K562 (cell line): ENCODE measurements at regions not wholly inside any gene's neighbourhood (a gene's known extent, or its start where the extent isn't known, plus 50 kb on each side); places are given as distances from the start of the nearest gene placed in this dataset.

Source experiments
- ATAC-seq: fragments of 200-7000 bp; cut with Tn5 transposase; 3 replicates; pipeline ENCODE4 v1.9.1; 2020; ENCODE audit warnings: moderate library complexity
- BruUV-seq: library from RNA; stranded (reverse); fragments of 400-500 nt; replicated peaks from 2 replicates; lab custom pipeline; 2021; lab: Mats Ljungman, UMichigan
- CTCF ChIA-PET: fragments of 300-600 bp; formaldehyde crosslinking; extraction: SDS; loops from one replicate; lab custom pipeline; 2021; ENCODE audit warnings: low intra/inter-chr PET ratio; lab: Yijun Ruan, JAX
- POLR2A ChIA-PET: fragments of 300-600, 350-650 bp; sonication (Branson Sonifier 250); formaldehyde crosslinking; extraction: SDS; loops from one replicate; lab custom pipeline; 2021; ENCODE audit warnings: antibody characterized with exemption, inconsistent platforms; lab: Yijun Ruan, JAX
- DNase-seq, 4 experiments: peaks; one replicate each; pipeline versions ENCODE4 v3.0.0 to v3.0.0-alpha.2; 2011 to 2018; ENCODE audit warnings: low spot score in 3 of 4, mixed read lengths in 3 of 4; ENCODE audit errors: extremely low read depth in 1 of 4
- FAIRE-seq: peaks from 2 replicates; lab custom pipeline; 2011; peaks lifted over from hg19 to GRCh38; lab: Jason Lieb, UNC
- H2AFZ ChIP-seq: 2 replicates; pipeline ENCODE4 v1.6.0; 2011; ENCODE audit warnings: low read depth, low read length, control low read depth, inconsistent platforms
- H3K27ac ChIP-seq: fragments of 200-600 bp; 3 replicates; pipeline ENCODE4 v1.8.0; 2011; ENCODE audit warnings: low read depth, mild to moderate bottlenecking, control low read depth, inconsistent platforms, low read length, moderate library complexity, mixed read lengths; ENCODE audit errors: extremely low read depth
- H3K27me3 ChIP-seq, 2 experiments: fragments of 300-600 bp in 1 of 2; 2 replicates in 1 of 2; 3 replicates in 1 of 2; pipeline versions ENCODE4 v1.6.0 to v1.8.0; 2011; ENCODE audit warnings: inconsistent platforms in 2 of 2, low read length in 2 of 2, mild to moderate bottlenecking in 1 of 2, mixed read lengths in 1 of 2, moderate library complexity in 1 of 2; ENCODE audit not compliant: control insufficient read depth in 2 of 2, insufficient read depth in 2 of 2
- H3K36me3 ChIP-seq: fragments of 300-600 bp; 3 replicates; pipeline ENCODE4 v1.8.0; 2011; ENCODE audit warnings: mild to moderate bottlenecking, low read length, inconsistent platforms; ENCODE audit not compliant: control insufficient read depth, insufficient read depth
- H3K4me1 ChIP-seq, 2 experiments: fragments of 200-600 bp in 1 of 2; replicated peaks in 1 of 2; 2 replicates in 1 of 2; 3 replicates in 1 of 2; pipeline versions ENCODE4 v1.5.1 to v1.8.0; 2011; ENCODE audit warnings: inconsistent platforms in 2 of 2, low read length in 2 of 2, mild to moderate bottlenecking in 1 of 2, mixed read lengths in 1 of 2, moderate library complexity in 1 of 2; ENCODE audit not compliant: control insufficient read depth in 2 of 2, insufficient read depth in 2 of 2
- H3K4me2 ChIP-seq: 2 replicates; pipeline ENCODE4 v1.6.1; 2011; ENCODE audit warnings: low read length, control low read depth, inconsistent platforms, mixed read lengths; ENCODE audit not compliant: insufficient read depth
- H3K4me3 ChIP-seq: fragments of 200-600 bp; sonication (generic), shearing (Covaris generic); 2 replicates; pipeline ENCODE4 v1.5.1; 2016; ENCODE audit warnings: control low read depth, inconsistent platforms
- H3K79me2 ChIP-seq: fragments of 200-600 bp; 3 replicates; pipeline ENCODE4 v1.8.0; 2011; ENCODE audit warnings: low read length, inconsistent platforms; ENCODE audit not compliant: control insufficient read depth, insufficient read depth
- H3K9ac ChIP-seq, 2 experiments: 2 replicates each; pipeline versions ENCODE4 v1.6.0 to v1.6.1; 2011; ENCODE audit warnings: low read depth in 2 of 2, low read length in 2 of 2, control low read depth in 1 of 2, inconsistent platforms in 1 of 2, mild to moderate bottlenecking in 1 of 2, mixed read lengths in 1 of 2; ENCODE audit not compliant: insufficient read depth in 1 of 2
- H3K9me1 ChIP-seq: one replicate; pipeline ENCODE4 v1.6.0; 2011; ENCODE audit warnings: inconsistent platforms, mild to moderate bottlenecking, low read length, moderate library complexity; ENCODE audit not compliant: control insufficient read depth, insufficient read depth
- H3K9me3 ChIP-seq: replicated peaks from 2 replicates; pipeline ENCODE4 v1.5.1; 2011; ENCODE audit warnings: low read depth, low read length, inconsistent platforms; ENCODE audit not compliant: control insufficient read depth, insufficient read depth
- H4K20me1 ChIP-seq: replicated peaks from 2 replicates; pipeline ENCODE4 v1.6.1; 2011; ENCODE audit warnings: low read length, inconsistent platforms, mixed read lengths; ENCODE audit not compliant: control insufficient read depth, insufficient read depth
- BCOR ChIP-seq: fragments of 450-650 bp; IDR thresholded peaks from 2 replicates; pipeline ENCODE4 v1.6.1; 2016
- CHD4 ChIP-seq: fragments of 200-600 bp; sonication (generic); IDR thresholded peaks from 3 replicates; pipeline ENCODE4 v1.6.1; 2012; ENCODE audit warnings: low read depth, mild to moderate bottlenecking, mixed read lengths, low read length, inconsistent platforms; ENCODE audit not compliant: insufficient read depth, insufficient replicate concordance, poor library complexity, severe bottlenecking
- CREM ChIP-seq: IDR thresholded peaks from 2 replicates; pipeline ENCODE4 v1.6.1; 2014; ENCODE audit warnings: antibody characterized with exemption, low read depth
- HNRNPH1 ChIP-seq: fragments of 200-400 bp; formaldehyde crosslinking; optimal IDR thresholded peaks from 2 replicates; pipeline ENCODE3; 2017; ENCODE audit warnings: low read depth, mild to moderate bottlenecking, low read length, moderate library complexity
- NFE2 ChIP-seq: IDR thresholded peaks from 2 replicates; pipeline ENCODE4 v1.6.1; 2014; ENCODE audit warnings: antibody characterized with exemption, low read depth
- RBM34 ChIP-seq: fragments of 200-400 bp; formaldehyde crosslinking; IDR thresholded peaks from 2 replicates; pipeline ENCODE4 v1.6.1; 2018; ENCODE audit warnings: low read length, borderline replicate concordance; ENCODE audit not compliant: insufficient read depth
- TRIM28 ChIP-seq: fragments of 450-650 bp; IDR thresholded peaks from 2 replicates; pipeline ENCODE4 v1.6.1; 2017
- ZNF124 ChIP-seq: sonication (generic); formaldehyde crosslinking; IDR thresholded peaks from 2 replicates; pipeline ENCODE4 v1.8.1; 2022; ENCODE audit warnings: missing genetic modification reagents
- ZNF431 ChIP-seq: sonication (generic); formaldehyde crosslinking; IDR thresholded peaks from 2 replicates; pipeline ENCODE4 v1.8.0; 2022; ENCODE audit warnings: mild to moderate bottlenecking, missing genetic modification reagents
- WGBS: fragments of 100-300 bp; shearing (Covaris generic); methylation state at CpG from one replicate; pipeline ENCODE4 v1.1.6; 2016; ENCODE audit warnings: low coverage, mixed read lengths; ENCODE audit not compliant: insufficient coverage; ENCODE audit errors: missing lambda C conversion rate; 5-methylcytosine and 5-hydroxymethylcytosine counted together
- in situ Hi-C: fragments of 300-500 bp; cut with MboI; formaldehyde crosslinking; loops from 4 replicates; pipeline ENCODE4 v1.15.0; 2018; ENCODE audit warnings: inconsistent platforms, mixed read lengths
- intact Hi-C: fragments of 100-400 bp; cut with micrococcal nuclease; formaldehyde crosslinking; loops from 2 replicates; pipeline ENCODE4 v1.14.2; 2022
- TF ChIP-seq, protein P1 (sequence below): fragments of 450-650 bp; IDR thresholded peaks from 2 replicates; pipeline ENCODE4 v1.6.1; 2018; ENCODE audit not compliant: partially characterized antibody

DNA sequence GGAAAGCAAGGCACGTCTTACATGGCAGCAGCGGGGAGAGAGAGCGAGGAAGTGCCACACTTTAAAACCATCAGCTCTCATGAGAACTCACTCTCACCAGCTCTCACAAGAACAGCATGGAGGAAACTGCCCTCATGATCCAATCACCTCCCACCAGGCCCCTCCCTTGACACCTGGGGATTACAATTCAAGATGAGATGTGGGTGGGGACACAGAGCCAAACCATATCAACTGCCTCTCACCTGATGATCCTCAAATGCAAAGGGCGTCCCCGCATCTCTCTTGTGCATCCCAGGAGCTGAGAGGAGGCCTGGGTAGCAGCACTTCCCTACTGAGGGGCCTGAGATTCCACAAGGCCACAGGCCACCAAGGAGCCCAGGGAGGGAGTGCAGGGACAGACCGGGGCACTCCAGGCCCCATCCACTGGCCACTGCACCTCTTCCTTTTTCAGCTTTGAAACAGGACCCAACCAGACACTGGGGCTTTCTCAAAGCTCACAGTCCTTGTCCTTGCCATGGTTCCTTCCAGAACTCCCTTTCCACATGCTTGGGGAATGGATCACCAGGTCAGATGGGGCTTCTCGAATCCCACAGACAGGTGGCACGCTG, 54.5 kb upstream of the IL17B start:
- Histone ChIP-seq H3K9me3 (no peaks in the 10 kb centered on the region), H3K36me3 (no peaks in the 10 kb centered on the region), H3K79me2 (peaks cover 3% of the 10 kb centered on the region; the same call in 2 of the 3 replicates), H4K20me1 (no peaks in the 10 kb centered on the region)
- ChIA-PET POLR2A (interaction anchor here (0.6 to 1.8 kb wide), 5 partner anchors 42 to 138 kb away, joined by 3 to 5 read pairs (median 3); partner anchors contain the start of gene CSNK1A1), CTCF (interaction anchor here (0.5 to 2.9 kb wide), 6 partner anchors 51 to 186 kb away, joined by 3 to 15 read pairs (median 8); no protein-coding TSS in a partner anchor)
- TF ChIP-seq HNRNPH1 = no peak
- TF ChIP-seq ZNF431 (CRISPR knock-in tag) = 0 out of 2 replicates have a peak, but pooled peaks have one; percentile 25
- TF ChIP-seq, all 486 proteins: peak for 1
- intact Hi-C loops = loop anchor here (1.0 to 5.0 kb wide), 3 partner anchors 51 to 116 kb away; no protein-coding TSS in a partner anchor
- BruUV-seq = no TSS peak
- 53% methylated on average over 7 of the region's 8 CpGs for WGBS
- no peak overlapping the region for H3K27ac ChIP-seq
- no peak for FAIRE-seq
- no peak overlapping the region for H3K4me2 ChIP-seq
- peaks cover 11 to 20% of the 10 kb centered on the region in 2 experiments for H3K4me1 ChIP-seq
- H3K9me1 ChIP-seq = no peaks in the 10 kb centered on the region
- no peak for DNase-seq
- no peak overlapping the region for H3K4me3 ChIP-seq
- ATAC-seq = no peak
- H3K27me3 ChIP-seq = no peaks in the 10 kb centered on the region
- no peak overlapping the region for H2AFZ ChIP-seq
- H3K9ac ChIP-seq = no peak overlapping the region
- in situ Hi-C loops = no loop called here

DNA sequence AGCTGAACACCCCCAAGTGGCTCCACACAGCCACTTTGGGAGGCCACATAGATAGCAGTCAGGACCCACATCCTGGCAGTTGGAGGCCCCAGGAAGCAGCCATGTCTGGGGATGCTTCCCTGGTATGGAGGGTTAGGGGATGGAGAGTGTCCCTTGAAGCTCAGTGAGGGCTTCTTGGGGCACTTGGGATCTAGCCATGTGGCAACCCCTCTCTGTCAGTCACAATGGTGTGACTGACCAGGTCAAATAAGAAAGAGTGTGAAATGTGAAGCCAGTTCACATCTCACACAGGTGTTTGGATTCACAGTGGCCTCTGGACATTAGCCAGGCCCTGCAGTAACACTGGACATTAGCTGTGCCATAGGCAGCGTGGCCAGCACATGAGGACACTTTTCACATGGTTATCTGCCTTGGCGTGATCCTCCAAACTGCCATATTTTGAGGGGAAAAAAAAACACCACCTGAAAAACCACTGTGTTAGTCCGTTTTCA, 53.9 kb upstream of the IL17B start:
- WGBS = 49% methylated on average over 3 of the region's 3 CpGs
- intact Hi-C loops = loop anchor here (5.0 kb wide), 1 partner anchor 66 kb away; no protein-coding TSS in a partner anchor
- TF ChIP-seq, protein P1, sequence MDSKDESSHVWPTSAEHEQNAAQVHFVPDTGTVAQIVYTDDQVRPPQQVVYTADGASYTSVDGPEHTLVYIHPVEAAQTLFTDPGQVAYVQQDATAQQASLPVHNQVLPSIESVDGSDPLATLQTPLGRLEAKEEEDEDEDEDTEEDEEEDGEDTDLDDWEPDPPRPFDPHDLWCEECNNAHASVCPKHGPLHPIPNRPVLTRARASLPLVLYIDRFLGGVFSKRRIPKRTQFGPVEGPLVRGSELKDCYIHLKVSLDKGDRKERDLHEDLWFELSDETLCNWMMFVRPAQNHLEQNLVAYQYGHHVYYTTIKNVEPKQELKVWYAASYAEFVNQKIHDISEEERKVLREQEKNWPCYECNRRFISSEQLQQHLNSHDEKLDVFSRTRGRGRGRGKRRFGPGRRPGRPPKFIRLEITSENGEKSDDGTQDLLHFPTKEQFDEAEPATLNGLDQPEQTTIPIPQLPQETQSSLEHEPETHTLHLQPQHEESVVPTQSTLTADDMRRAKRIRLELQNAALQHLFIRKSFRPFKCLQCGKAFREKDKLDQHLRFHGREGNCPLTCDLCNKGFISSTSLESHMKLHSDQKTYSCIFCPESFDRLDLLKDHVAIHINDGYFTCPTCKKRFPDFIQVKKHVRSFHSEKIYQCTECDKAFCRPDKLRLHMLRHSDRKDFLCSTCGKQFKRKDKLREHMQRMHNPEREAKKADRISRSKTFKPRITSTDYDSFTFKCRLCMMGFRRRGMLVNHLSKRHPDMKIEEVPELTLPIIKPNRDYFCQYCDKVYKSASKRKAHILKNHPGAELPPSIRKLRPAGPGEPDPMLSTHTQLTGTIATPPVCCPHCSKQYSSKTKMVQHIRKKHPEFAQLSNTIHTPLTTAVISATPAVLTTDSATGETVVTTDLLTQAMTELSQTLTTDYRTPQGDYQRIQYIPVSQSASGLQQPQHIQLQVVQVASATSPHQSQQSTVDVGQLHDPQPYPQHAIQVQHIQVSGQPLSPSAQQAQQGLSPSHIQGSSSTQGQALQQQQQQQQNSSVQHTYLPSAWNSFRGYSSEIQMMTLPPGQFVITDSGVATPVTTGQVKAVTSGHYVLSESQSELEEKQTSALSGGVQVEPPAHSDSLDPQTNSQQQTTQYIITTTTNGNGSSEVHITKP = no peak
- TF ChIP-seq TRIM28 (no peak), BCOR (no peak), ZNF124 (no peak), CHD4 (no peak), RBM34 (no peak), NFE2 (no peak), CREM (no peak)

More for the DNA sequence above, 53.9 kb upstream of the IL17B start:
- H3K4me3 ChIP-seq = no peak overlapping the region
- no peak for FAIRE-seq
- DNase-seq = no peak
- H3K27ac ChIP-seq = no peak overlapping the region
- CTCF ChIA-PET = interaction anchor here (0.5 to 2.9 kb wide), 3 partner anchors 66 to 164 kb away, joined by 4 to 9 read pairs (median 8); no protein-coding TSS in a partner anchor
- peak overlapping the region in 1 of 2 experiments; percentile 47; a peak in 1 of 4 replicates for H3K9ac ChIP-seq
- in situ Hi-C loops = no loop called here
- H3K4me2 ChIP-seq = no peak overlapping the region
- no peaks in the 10 kb centered on the region for H3K27me3 ChIP-seq
- H3K9me1 ChIP-seq = no peaks in the 10 kb centered on the region
- POLR2A ChIA-PET = interaction anchor here (0.6 to 1.8 kb wide), 5 partner anchors 20 to 138 kb away, joined by 3 to 5 read pairs (median 3); partner anchors contain the start of gene CSNK1A1
- no peaks in the 10 kb centered on the region for H3K36me3 ChIP-seq
- BruUV-seq = no TSS peak
- no peak overlapping the region for H2AFZ ChIP-seq
- no peaks in the 10 kb centered on the region for H3K9me3 ChIP-seq
- H3K79me2 ChIP-seq = peaks cover 3% of the 10 kb centered on the region; the same call in 2 of the 3 replicates
- ATAC-seq = no peak
- H4K20me1 ChIP-seq = no peaks in the 10 kb centered on the region
- H3K4me1 ChIP-seq = peaks cover 12 to 16% of the 10 kb centered on the region in 2 experiments
